ENCODE measurements at regions not wholly inside any gene's neighbourhood (a gene's known extent, or its start where the extent isn't known, plus 50 kb on each side); places are given as distances from the start of the nearest gene placed in this dataset.

DNA sequence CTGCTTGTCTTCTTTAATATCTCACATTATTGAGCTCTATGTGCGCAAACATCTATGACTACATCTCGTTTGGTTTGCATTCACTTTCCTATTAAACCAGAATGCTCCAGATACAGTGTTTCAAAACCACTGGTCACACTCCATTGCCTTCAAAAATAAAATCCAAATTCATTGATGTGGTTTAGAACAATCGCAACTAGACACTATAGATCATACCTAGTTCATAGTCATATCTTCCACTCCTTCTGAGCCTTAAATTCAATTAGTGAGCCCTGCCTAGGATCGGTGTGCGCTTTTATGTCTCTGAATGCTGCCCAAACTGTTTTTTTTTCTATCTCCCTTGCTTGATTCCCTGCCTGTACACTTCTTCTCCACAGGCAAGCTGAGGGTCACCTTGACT, 238.5 kb upstream of the RGPD4 start:
- TF ChIP-seq CTCF (IDR thresholded peaks at IDR 0.05; ENCODE audit: poor library complexity, severe bottlenecking): no peak
- TF ChIP-seq EZH2 (IDR thresholded peaks at IDR 0.05; ENCODE audit: borderline replicate concordance, insufficient read depth, low read length, poor library complexity, severe bottlenecking): no peak
- no peak for TF ChIP-seq TAF1 (IDR thresholded peaks at IDR 0.05; ENCODE audit: low read depth)
